ENCODE measurements at regions not wholly inside any gene's neighbourhood (a gene's known extent, or its start where the extent isn't known, plus 50 kb on each side); places are given as distances from the start of the nearest gene placed in this dataset.

GRCh38 chr5:155430192-155430591, 416.6 kb downstream of the KIF4B start:
- Histone ChIP-seq H3K27me3 (ENCODE audit: insufficient read depth, low read length) (no peaks in the 10 kb centered on the region), H3K36me3 (ENCODE audit: insufficient read depth, low read depth, low read length) (no peaks in the 10 kb centered on the region), H3K9ac (ENCODE audit: low read depth, low read length) (no peak overlapping the region), H3K4me1 (ENCODE audit: insufficient read depth, low read length) (no peaks in the 10 kb centered on the region), H3K9me3 (ENCODE audit: insufficient read depth, low read depth, low read length) (no peaks in the 10 kb centered on the region), H3K4me3 (ENCODE audit: low read length) (no peak overlapping the region), H3K27ac (ENCODE audit: low read length) (no peak overlapping the region)

GRCh38 chr5:155434267-155434666, 420.7 kb downstream of the KIF4B start:
- peaks cover 7% of the 10 kb centered on the region; the same call in 1 of the 2 replicates for H3K9me3 ChIP-seq (ENCODE audit: insufficient read depth, low read depth, low read length)
- no peak overlapping the region for H3K27ac ChIP-seq (ENCODE audit: low read length)
- H3K4me3 ChIP-seq (ENCODE audit: low read length), result no peak overlapping the region
- no peak overlapping the region for H3K9ac ChIP-seq (ENCODE audit: low read depth, low read length)
- no peaks in the 10 kb centered on the region for H3K4me1 ChIP-seq (ENCODE audit: insufficient read depth, low read length)
- H3K36me3 ChIP-seq (ENCODE audit: insufficient read depth, low read depth, low read length), result no peaks in the 10 kb centered on the region
- H3K27me3 ChIP-seq (ENCODE audit: insufficient read depth, low read length), result no peaks in the 10 kb centered on the region

GRCh38 chr5:155434681-155435080, 421.1 kb downstream of the KIF4B start:
- Histone ChIP-seq H3K27ac (ENCODE audit: low read length) (no peak overlapping the region), H3K36me3 (ENCODE audit: insufficient read depth, low read depth, low read length) (no peaks in the 10 kb centered on the region), H3K4me1 (ENCODE audit: insufficient read depth, low read length) (no peaks in the 10 kb centered on the region), H3K9ac (ENCODE audit: low read depth, low read length) (no peak overlapping the region), H3K9me3 (ENCODE audit: insufficient read depth, low read depth, low read length) (peaks cover 7% of the 10 kb centered on the region; the same call in 1 of the 2 replicates), H3K4me3 (ENCODE audit: low read length) (no peak overlapping the region), H3K27me3 (ENCODE audit: insufficient read depth, low read length) (no peaks in the 10 kb centered on the region)

- H3K27ac ChIP-seq (ENCODE audit: low read length), result no peak overlapping the region
- 0 out of 2 replicates have a peak, but pooled peaks cover under 1% of the 10 kb centered on the region for H3K9me3 ChIP-seq (ENCODE audit: insufficient read depth, low read depth, low read length)
Measured at GRCh38 chr5:155441849-155442248, 428.3 kb downstream of the KIF4B start.

GRCh38 chr5:155451106-155451505, 437.6 kb downstream of the KIF4B start:
- no peaks in the 10 kb centered on the region; the same call in 1 of the 2 replicates for H3K9me3 ChIP-seq (ENCODE audit: insufficient read depth, low read depth, low read length)

More at GRCh38 chr5:155441849-155442248, 428.3 kb downstream of the KIF4B start:
- H3K36me3 ChIP-seq (ENCODE audit: insufficient read depth, low read depth, low read length), result no peaks in the 10 kb centered on the region
- no peak overlapping the region for H3K9ac ChIP-seq (ENCODE audit: low read depth, low read length)
- H3K27me3 ChIP-seq (ENCODE audit: insufficient read depth, low read length), result no peaks in the 10 kb centered on the region
- H3K4me3 ChIP-seq (ENCODE audit: low read length), result no peak overlapping the region
- no peaks in the 10 kb centered on the region for H3K4me1 ChIP-seq (ENCODE audit: insufficient read depth, low read length)

GRCh38 chr5:155455791-155456514, 442.4 kb downstream of the KIF4B start:
- H3K4me1 ChIP-seq (ENCODE audit: insufficient read depth, low read length), result no peaks in the 10 kb centered on the region
- no peak overlapping the region for H3K27ac ChIP-seq (ENCODE audit: low read length)
- H3K9ac ChIP-seq (ENCODE audit: low read depth, low read length), result no peak overlapping the region
- H3K4me3 ChIP-seq (ENCODE audit: low read length), result no peak overlapping the region
- no peaks in the 10 kb centered on the region for H3K27me3 ChIP-seq (ENCODE audit: insufficient read depth, low read length)
- H3K36me3 ChIP-seq (ENCODE audit: insufficient read depth, low read depth, low read length), result no peaks in the 10 kb centered on the region
- no peaks in the 10 kb centered on the region for H3K9me3 ChIP-seq (ENCODE audit: insufficient read depth, low read depth, low read length)

More at GRCh38 chr5:155451106-155451505, 437.6 kb downstream of the KIF4B start:
- no peaks in the 10 kb centered on the region for H3K4me1 ChIP-seq (ENCODE audit: insufficient read depth, low read length)
- no peaks in the 10 kb centered on the region for H3K36me3 ChIP-seq (ENCODE audit: insufficient read depth, low read depth, low read length)
- no peaks in the 10 kb centered on the region for H3K27me3 ChIP-seq (ENCODE audit: insufficient read depth, low read length)
- no peak overlapping the region for H3K27ac ChIP-seq (ENCODE audit: low read length)
- no peak overlapping the region for H3K9ac ChIP-seq (ENCODE audit: low read depth, low read length)
- H3K4me3 ChIP-seq (ENCODE audit: low read length), result no peak overlapping the region

GRCh38 chr5:155459889-155460500, 446.4 kb downstream of the KIF4B start:
- no peak overlapping the region for H3K27ac ChIP-seq (ENCODE audit: low read length)
- H3K9me3 ChIP-seq (ENCODE audit: insufficient read depth, low read depth, low read length), result no peaks in the 10 kb centered on the region
- H3K27me3 ChIP-seq (ENCODE audit: insufficient read depth, low read length), result no peaks in the 10 kb centered on the region
- no peak overlapping the region for H3K9ac ChIP-seq (ENCODE audit: low read depth, low read length)
- no peaks in the 10 kb centered on the region for H3K4me1 ChIP-seq (ENCODE audit: insufficient read depth, low read length)
- no peak overlapping the region for H3K4me3 ChIP-seq (ENCODE audit: low read length)
- no peaks in the 10 kb centered on the region for H3K36me3 ChIP-seq (ENCODE audit: insufficient read depth, low read depth, low read length)

- Histone ChIP-seq H3K4me3 (ENCODE audit: low read length) (no peak overlapping the region), H3K27ac (ENCODE audit: low read length) (no peak overlapping the region), H3K9ac (ENCODE audit: low read depth, low read length) (no peak overlapping the region), H3K4me1 (ENCODE audit: insufficient read depth, low read length) (no peaks in the 10 kb centered on the region), H3K36me3 (ENCODE audit: insufficient read depth, low read depth, low read length) (no peaks in the 10 kb centered on the region), H3K9me3 (ENCODE audit: insufficient read depth, low read depth, low read length) (no peaks in the 10 kb centered on the region), H3K27me3 (ENCODE audit: insufficient read depth, low read length) (no peaks in the 10 kb centered on the region)
Measured at GRCh38 chr5:155460501-155460931, 447.0 kb downstream of the KIF4B start.

- Histone ChIP-seq H3K4me3 (ENCODE audit: low read length) (no peak overlapping the region), H3K4me1 (ENCODE audit: insufficient read depth, low read length) (no peaks in the 10 kb centered on the region), H3K27ac (ENCODE audit: low read length) (no peak overlapping the region), H3K9ac (ENCODE audit: low read depth, low read length) (no peak overlapping the region), H3K9me3 (ENCODE audit: insufficient read depth, low read depth, low read length) (no peaks in the 10 kb centered on the region), H3K27me3 (ENCODE audit: insufficient read depth, low read length) (no peaks in the 10 kb centered on the region), H3K36me3 (ENCODE audit: insufficient read depth, low read depth, low read length) (no peaks in the 10 kb centered on the region)
Measured at GRCh38 chr5:155461304-155461703, 447.7 kb downstream of the KIF4B start.

GRCh38 chr5:155466851-155467250, 453.3 kb downstream of the KIF4B start:
- H3K27me3 ChIP-seq (ENCODE audit: insufficient read depth, low read length), result no peaks in the 10 kb centered on the region
- no peaks in the 10 kb centered on the region for H3K36me3 ChIP-seq (ENCODE audit: insufficient read depth, low read depth, low read length)
- no peak overlapping the region for H3K9ac ChIP-seq (ENCODE audit: low read depth, low read length)
- H3K4me3 ChIP-seq (ENCODE audit: low read length), result no peak overlapping the region
- H3K27ac ChIP-seq (ENCODE audit: low read length), result no peak overlapping the region
- H3K4me1 ChIP-seq (ENCODE audit: insufficient read depth, low read length), result no peaks in the 10 kb centered on the region
- no peaks in the 10 kb centered on the region for H3K9me3 ChIP-seq (ENCODE audit: insufficient read depth, low read depth, low read length)

GRCh38 chr5:155471027-155471426, 457.5 kb downstream of the KIF4B start:
- peaks cover 3% of the 10 kb centered on the region; the same call in 1 of the 2 replicates for H3K4me1 ChIP-seq (ENCODE audit: insufficient read depth, low read length)
- H3K9me3 ChIP-seq (ENCODE audit: insufficient read depth, low read depth, low read length), result no peaks in the 10 kb centered on the region
- H3K9ac ChIP-seq (ENCODE audit: low read depth, low read length), result no peak overlapping the region
- H3K36me3 ChIP-seq (ENCODE audit: insufficient read depth, low read depth, low read length), result no peaks in the 10 kb centered on the region
- no peak overlapping the region for H3K27ac ChIP-seq (ENCODE audit: low read length)
- H3K4me3 ChIP-seq (ENCODE audit: low read length), result no peak overlapping the region
- H3K27me3 ChIP-seq (ENCODE audit: insufficient read depth, low read length), result no peaks in the 10 kb centered on the region

- Histone ChIP-seq H3K4me3 (ENCODE audit: low read length) (no peak overlapping the region), H3K9ac (ENCODE audit: low read depth, low read length) (no peak overlapping the region), H3K4me1 (ENCODE audit: insufficient read depth, low read length) (peaks cover 3% of the 10 kb centered on the region; the same call in 1 of the 2 replicates), H3K27me3 (ENCODE audit: insufficient read depth, low read length) (no peaks in the 10 kb centered on the region), H3K9me3 (ENCODE audit: insufficient read depth, low read depth, low read length) (no peaks in the 10 kb centered on the region), H3K27ac (ENCODE audit: low read length) (no peak overlapping the region), H3K36me3 (ENCODE audit: insufficient read depth, low read depth, low read length) (no peaks in the 10 kb centered on the region)
Measured at GRCh38 chr5:155472780-155473179, 459.2 kb downstream of the KIF4B start.
